WTC11 (cell line): ENCODE measurements at regions not wholly inside any gene's neighbourhood (a gene's known extent, or its start where the extent isn't known, plus 50 kb on each side); places are given as distances from the start of the nearest gene placed in this dataset.

Source experiments
- ATAC-seq: fragments of 200-7000 bp; cut with Tn5 transposase; 2 replicates; pipeline ENCODE4 v1.10.0; 2021; ENCODE audit warnings: mild to moderate bottlenecking, moderate library complexity
- CTCF ChIA-PET: fragments of 300-600 bp; sonication (Branson Sonifier 250); formaldehyde crosslinking; loops from one replicate; lab custom pipeline; 2021; ENCODE audit warnings: antibody characterized with exemption; lab: Charles Lee
- POLR2A ChIA-PET: fragments of 350-600 bp; sonication (Branson Sonifier 250); formaldehyde crosslinking; loops from one replicate; lab custom pipeline; 2021; ENCODE audit warnings: antibody characterized with exemption; lab: Charles Lee
- DNase-seq: peaks from one replicate; pipeline ENCODE4 v3.0.0; 2021; ENCODE audit warnings: low spot score
- H3K27ac Mint-ChIP-seq: 2 replicates; pipeline ENCODE4 v1.8.0; 2021; ENCODE audit warnings: mixed read lengths
- H3K27me3 Mint-ChIP-seq: 2 replicates; pipeline ENCODE4 v1.8.0; 2021; ENCODE audit warnings: low read depth, mild to moderate bottlenecking, moderate library complexity, mixed read lengths
- H3K36me3 Mint-ChIP-seq: 2 replicates; pipeline ENCODE4 v1.8.0; 2021; ENCODE audit warnings: mixed read lengths
- H3K4me1 Mint-ChIP-seq: 2 replicates; pipeline ENCODE4 v1.8.0; 2022; ENCODE audit warnings: mixed read lengths
- H3K4me3 Mint-ChIP-seq: 2 replicates; pipeline ENCODE4 v1.8.0; 2021; ENCODE audit warnings: mild to moderate bottlenecking, moderate library complexity, mixed read lengths
- H3K9me3 Mint-ChIP-seq: 2 replicates; pipeline ENCODE4 v1.8.0; 2021; ENCODE audit warnings: mixed read lengths
- AR ChIP-seq: fragments of 250-450 bp; sonication (Bioruptor Pico); IDR thresholded peaks from 2 replicates; pipeline ENCODE4 v1.9.0; 2021; ENCODE audit warnings: mild to moderate bottlenecking
- ERG ChIP-seq: fragments of 250-450 bp; sonication (Bioruptor Pico); IDR thresholded peaks from 2 replicates; pipeline ENCODE4 v1.8.0; 2021; ENCODE audit warnings: mild to moderate bottlenecking
- ETV6 ChIP-seq: sonication (generic); formaldehyde crosslinking; IDR thresholded peaks from 2 replicates; pipeline ENCODE4 v1.8.1; 2022; ENCODE audit warnings: mild to moderate bottlenecking, missing genetic modification reagents
- FOXP1 ChIP-seq: sonication (generic); formaldehyde crosslinking; IDR thresholded peaks from 2 replicates; pipeline ENCODE4 v1.8.0; 2022; ENCODE audit warnings: missing genetic modification reagents, mild to moderate bottlenecking, moderate library complexity, borderline replicate concordance
- HMGA2 ChIP-seq: fragments of 250-450 bp; sonication (Bioruptor Pico); IDR thresholded peaks from 2 replicates; pipeline ENCODE4 v1.4.0; 2021; ENCODE audit warnings: mild to moderate bottlenecking, moderate library complexity
- IRF1 ChIP-seq: sonication (generic); formaldehyde crosslinking; IDR thresholded peaks from 2 replicates; pipeline ENCODE4 v1.8.0; 2023; ENCODE audit warnings: missing genetic modification reagents
- JUN ChIP-seq: sonication (generic); formaldehyde crosslinking; IDR thresholded peaks from 2 replicates; pipeline ENCODE4 v1.8.0; 2023; ENCODE audit warnings: mild to moderate bottlenecking, missing genetic modification reagents
- NFYB ChIP-seq: sonication (generic); formaldehyde crosslinking; conservative IDR thresholded peaks from 2 replicates; pipeline ENCODE4 v1.8.0; 2022; ENCODE audit warnings: low read depth, missing genetic modification reagents
- OVOL2 ChIP-seq: fragments of 250-450 bp; sonication (Bioruptor Pico); IDR thresholded peaks from 2 replicates; pipeline ENCODE4 v1.9.0; 2021; ENCODE audit warnings: mild to moderate bottlenecking, borderline replicate concordance
- SP1 ChIP-seq: sonication (generic); formaldehyde crosslinking; conservative IDR thresholded peaks from 2 replicates; pipeline ENCODE4 v1.8.1; 2022; ENCODE audit warnings: missing genetic modification reagents
- TEAD1 ChIP-seq: sonication (generic); formaldehyde crosslinking; IDR thresholded peaks from 2 replicates; pipeline ENCODE4 v1.8.0; 2022; ENCODE audit warnings: mild to moderate bottlenecking, missing genetic modification reagents
- USF1 ChIP-seq: sonication (generic); formaldehyde crosslinking; IDR thresholded peaks from 2 replicates; pipeline ENCODE4 v1.8.0; 2022; ENCODE audit warnings: mild to moderate bottlenecking, missing genetic modification reagents
- ZNF219 ChIP-seq: sonication (generic); formaldehyde crosslinking; IDR thresholded peaks from 2 replicates; pipeline ENCODE4 v1.8.0; 2023; ENCODE audit warnings: missing genetic modification reagents, mild to moderate bottlenecking, borderline replicate concordance
- ZNF232 ChIP-seq: sonication (generic); formaldehyde crosslinking; IDR thresholded peaks from 2 replicates; pipeline ENCODE4 v1.8.0; 2022; ENCODE audit warnings: mild to moderate bottlenecking, missing genetic modification reagents
- ZNF396 ChIP-seq: fragments of 250-450 bp; sonication (Bioruptor Pico); IDR thresholded peaks from 2 replicates; pipeline ENCODE4 v1.8.0; 2021; ENCODE audit warnings: mild to moderate bottlenecking, moderate library complexity, borderline replicate concordance
- TF ChIP-seq, protein P1 (sequence below): fragments of 200-600 bp; IDR thresholded peaks from 2 replicates; pipeline ENCODE4 v1.8.0; 2022; ENCODE audit warnings: antibody characterized with exemption
- TF ChIP-seq, protein P2 (sequence below): sonication (generic); formaldehyde crosslinking; conservative IDR thresholded peaks from 2 replicates; pipeline ENCODE4 v1.8.1; 2023; ENCODE audit warnings: mild to moderate bottlenecking, low read depth, missing genetic modification reagents, moderate library complexity
- TF ChIP-seq, protein P3 (sequence below): fragments of 250-450 bp; sonication (Bioruptor Pico); IDR thresholded peaks from 2 replicates; pipeline ENCODE4 v1.9.0; 2021; ENCODE audit warnings: mild to moderate bottlenecking, borderline replicate concordance
- TF ChIP-seq, protein P4 (sequence below): fragments of 250-450 bp; sonication (Bioruptor Pico); conservative IDR thresholded peaks from 2 replicates; pipeline ENCODE4 v1.9.0; 2021; ENCODE audit warnings: mild to moderate bottlenecking

GRCh38 chr10:125264091-125264490 is 103.7 kb upstream of the CTBP2 start (continued):
- TF ChIP-seq IRF1 (CRISPR knock-in tag) = no peak
- TF ChIP-seq ETV6 (CRISPR knock-in tag) = no peak
- no peak for TF ChIP-seq ERG (CRISPR knock-in tag)
- TF ChIP-seq, protein P1, sequence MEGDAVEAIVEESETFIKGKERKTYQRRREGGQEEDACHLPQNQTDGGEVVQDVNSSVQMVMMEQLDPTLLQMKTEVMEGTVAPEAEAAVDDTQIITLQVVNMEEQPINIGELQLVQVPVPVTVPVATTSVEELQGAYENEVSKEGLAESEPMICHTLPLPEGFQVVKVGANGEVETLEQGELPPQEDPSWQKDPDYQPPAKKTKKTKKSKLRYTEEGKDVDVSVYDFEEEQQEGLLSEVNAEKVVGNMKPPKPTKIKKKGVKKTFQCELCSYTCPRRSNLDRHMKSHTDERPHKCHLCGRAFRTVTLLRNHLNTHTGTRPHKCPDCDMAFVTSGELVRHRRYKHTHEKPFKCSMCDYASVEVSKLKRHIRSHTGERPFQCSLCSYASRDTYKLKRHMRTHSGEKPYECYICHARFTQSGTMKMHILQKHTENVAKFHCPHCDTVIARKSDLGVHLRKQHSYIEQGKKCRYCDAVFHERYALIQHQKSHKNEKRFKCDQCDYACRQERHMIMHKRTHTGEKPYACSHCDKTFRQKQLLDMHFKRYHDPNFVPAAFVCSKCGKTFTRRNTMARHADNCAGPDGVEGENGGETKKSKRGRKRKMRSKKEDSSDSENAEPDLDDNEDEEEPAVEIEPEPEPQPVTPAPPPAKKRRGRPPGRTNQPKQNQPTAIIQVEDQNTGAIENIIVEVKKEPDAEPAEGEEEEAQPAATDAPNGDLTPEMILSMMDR = no peak
- TF ChIP-seq, protein P2, sequence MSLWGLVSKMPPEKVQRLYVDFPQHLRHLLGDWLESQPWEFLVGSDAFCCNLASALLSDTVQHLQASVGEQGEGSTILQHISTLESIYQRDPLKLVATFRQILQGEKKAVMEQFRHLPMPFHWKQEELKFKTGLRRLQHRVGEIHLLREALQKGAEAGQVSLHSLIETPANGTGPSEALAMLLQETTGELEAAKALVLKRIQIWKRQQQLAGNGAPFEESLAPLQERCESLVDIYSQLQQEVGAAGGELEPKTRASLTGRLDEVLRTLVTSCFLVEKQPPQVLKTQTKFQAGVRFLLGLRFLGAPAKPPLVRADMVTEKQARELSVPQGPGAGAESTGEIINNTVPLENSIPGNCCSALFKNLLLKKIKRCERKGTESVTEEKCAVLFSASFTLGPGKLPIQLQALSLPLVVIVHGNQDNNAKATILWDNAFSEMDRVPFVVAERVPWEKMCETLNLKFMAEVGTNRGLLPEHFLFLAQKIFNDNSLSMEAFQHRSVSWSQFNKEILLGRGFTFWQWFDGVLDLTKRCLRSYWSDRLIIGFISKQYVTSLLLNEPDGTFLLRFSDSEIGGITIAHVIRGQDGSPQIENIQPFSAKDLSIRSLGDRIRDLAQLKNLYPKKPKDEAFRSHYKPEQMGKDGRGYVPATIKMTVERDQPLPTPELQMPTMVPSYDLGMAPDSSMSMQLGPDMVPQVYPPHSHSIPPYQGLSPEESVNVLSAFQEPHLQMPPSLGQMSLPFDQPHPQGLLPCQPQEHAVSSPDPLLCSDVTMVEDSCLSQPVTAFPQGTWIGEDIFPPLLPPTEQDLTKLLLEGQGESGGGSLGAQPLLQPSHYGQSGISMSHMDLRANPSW = no peak
- TF ChIP-seq FOXP1 (CRISPR knock-in tag) = no peak
- no peak for TF ChIP-seq ZNF396 (CRISPR knock-in tag)

DNA sequence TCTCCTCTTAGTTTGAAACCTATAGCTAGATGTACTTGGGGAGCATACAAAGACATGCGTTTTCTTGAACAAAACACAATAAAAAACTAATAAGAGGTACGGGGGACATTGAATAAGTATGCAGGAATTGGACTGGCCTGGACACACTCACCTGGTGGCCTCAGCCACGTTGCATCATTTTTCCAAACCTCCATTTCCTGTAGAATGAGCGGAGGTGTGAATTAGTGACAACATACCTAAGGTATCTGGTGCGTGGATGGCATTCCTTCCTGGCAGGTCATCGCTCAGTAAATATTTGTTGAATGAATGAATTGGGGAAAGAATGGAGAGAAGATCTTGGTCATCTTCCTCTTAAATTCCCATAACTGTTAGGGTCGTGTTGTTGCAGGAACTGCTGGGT is 103.2 kb upstream of the CTBP2 start:
- Mint-ChIP-seq H3K27ac (no peak overlapping the region), H3K4me3 (no peak overlapping the region), H3K36me3 (no peaks in the 10 kb centered on the region), H3K27me3 (no peaks in the 10 kb centered on the region), H3K4me1 (peaks cover 2% of the 10 kb centered on the region), H3K9me3 (peaks cover 3% of the 10 kb centered on the region; the same call in 1 of the 2 replicates)
- ATAC-seq (no peak), DNase-seq (no peak)
- ChIA-PET CTCF (no interaction called here), POLR2A (no interaction called here)
- TF ChIP-seq HMGA2 = no peak
- TF ChIP-seq TEAD1 (CRISPR knock-in tag) = no peak
- TF ChIP-seq, protein P3, sequence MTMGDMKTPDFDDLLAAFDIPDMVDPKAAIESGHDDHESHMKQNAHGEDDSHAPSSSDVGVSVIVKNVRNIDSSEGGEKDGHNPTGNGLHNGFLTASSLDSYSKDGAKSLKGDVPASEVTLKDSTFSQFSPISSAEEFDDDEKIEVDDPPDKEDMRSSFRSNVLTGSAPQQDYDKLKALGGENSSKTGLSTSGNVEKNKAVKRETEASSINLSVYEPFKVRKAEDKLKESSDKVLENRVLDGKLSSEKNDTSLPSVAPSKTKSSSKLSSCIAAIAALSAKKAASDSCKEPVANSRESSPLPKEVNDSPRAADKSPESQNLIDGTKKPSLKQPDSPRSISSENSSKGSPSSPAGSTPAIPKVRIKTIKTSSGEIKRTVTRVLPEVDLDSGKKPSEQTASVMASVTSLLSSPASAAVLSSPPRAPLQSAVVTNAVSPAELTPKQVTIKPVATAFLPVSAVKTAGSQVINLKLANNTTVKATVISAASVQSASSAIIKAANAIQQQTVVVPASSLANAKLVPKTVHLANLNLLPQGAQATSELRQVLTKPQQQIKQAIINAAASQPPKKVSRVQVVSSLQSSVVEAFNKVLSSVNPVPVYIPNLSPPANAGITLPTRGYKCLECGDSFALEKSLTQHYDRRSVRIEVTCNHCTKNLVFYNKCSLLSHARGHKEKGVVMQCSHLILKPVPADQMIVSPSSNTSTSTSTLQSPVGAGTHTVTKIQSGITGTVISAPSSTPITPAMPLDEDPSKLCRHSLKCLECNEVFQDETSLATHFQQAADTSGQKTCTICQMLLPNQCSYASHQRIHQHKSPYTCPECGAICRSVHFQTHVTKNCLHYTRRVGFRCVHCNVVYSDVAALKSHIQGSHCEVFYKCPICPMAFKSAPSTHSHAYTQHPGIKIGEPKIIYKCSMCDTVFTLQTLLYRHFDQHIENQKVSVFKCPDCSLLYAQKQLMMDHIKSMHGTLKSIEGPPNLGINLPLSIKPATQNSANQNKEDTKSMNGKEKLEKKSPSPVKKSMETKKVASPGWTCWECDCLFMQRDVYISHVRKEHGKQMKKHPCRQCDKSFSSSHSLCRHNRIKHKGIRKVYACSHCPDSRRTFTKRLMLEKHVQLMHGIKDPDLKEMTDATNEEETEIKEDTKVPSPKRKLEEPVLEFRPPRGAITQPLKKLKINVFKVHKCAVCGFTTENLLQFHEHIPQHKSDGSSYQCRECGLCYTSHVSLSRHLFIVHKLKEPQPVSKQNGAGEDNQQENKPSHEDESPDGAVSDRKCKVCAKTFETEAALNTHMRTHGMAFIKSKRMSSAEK (CRISPR knock-in tag) = no peak
- TF ChIP-seq OVOL2 = no peak
- TF ChIP-seq, protein P4, sequence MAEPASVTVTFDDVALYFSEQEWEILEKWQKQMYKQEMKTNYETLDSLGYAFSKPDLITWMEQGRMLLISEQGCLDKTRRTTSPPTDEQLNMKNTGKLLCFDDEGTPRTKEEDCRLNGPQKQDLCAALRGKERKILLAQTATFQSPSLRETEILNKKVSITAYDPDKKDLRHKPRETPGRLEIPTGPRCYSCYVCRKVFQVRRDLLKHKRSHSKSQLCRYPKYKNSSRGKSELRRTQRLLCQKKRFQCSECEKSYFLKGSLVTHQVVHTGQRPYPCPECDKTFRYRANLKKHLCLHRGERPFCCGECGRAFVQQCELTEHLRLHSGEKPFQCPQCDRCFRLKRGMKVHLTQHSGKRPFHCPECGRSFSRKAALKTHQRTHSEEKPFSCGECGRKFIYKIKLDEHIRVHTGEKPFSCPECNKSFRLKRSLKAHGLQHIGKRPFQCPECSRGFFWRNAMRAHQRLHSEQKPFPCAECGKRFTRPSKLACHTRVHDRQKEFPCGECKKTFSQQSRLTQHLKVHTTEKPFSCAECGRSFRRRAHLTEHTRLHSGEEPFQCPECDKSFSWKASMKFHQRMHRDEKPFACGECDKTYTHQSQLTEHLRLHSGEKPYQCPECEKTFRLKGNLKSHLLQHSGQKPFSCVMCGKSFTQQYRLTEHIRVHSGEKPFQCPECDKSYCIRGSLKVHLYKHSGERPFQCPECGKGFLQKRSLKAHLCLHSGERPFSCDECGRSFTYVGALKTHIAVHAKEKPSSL (CRISPR knock-in tag) = no peak
- TF ChIP-seq USF1 (CRISPR knock-in tag) = no peak
- no peak for TF ChIP-seq NFYB (CRISPR knock-in tag)
- no peak for TF ChIP-seq ZNF232
- no peak for TF ChIP-seq ZNF219 (CRISPR knock-in tag)
- TF ChIP-seq AR (CRISPR knock-in tag) = no peak
- no peak for TF ChIP-seq SP1
- no peak for TF ChIP-seq JUN (CRISPR knock-in tag)
